PC-3 (cell line): ENCODE measurements at regions not wholly inside any gene's neighbourhood (a gene's known extent, or its start where the extent isn't known, plus 50 kb on each side); places are given as distances from the start of the nearest gene placed in this dataset.

ENCODE experiments used
- ATAC-seq: fragments of 200-7000 bp; cut with Tn5 transposase; 2 replicates; pipeline ENCODE4 v1.9.1; 2020; ENCODE audit warnings: mild to moderate bottlenecking, moderate library complexity
- BruUV-seq: library from RNA; stranded (reverse); fragments of 400-500 nt; replicated peaks from 2 replicates; lab custom pipeline; 2021; lab: Mats Ljungman, UMichigan
- CTCF ChIA-PET: fragments of 300-600 bp; sonication (Branson Sonifier 250); formaldehyde crosslinking; loops from one replicate; lab custom pipeline; 2022; ENCODE audit warnings: antibody characterized with exemption; lab: Charles Lee
- POLR2A ChIA-PET: fragments of 300-600 bp; sonication (Branson Sonifier 250); formaldehyde crosslinking; loops from one replicate; lab custom pipeline; 2022; ENCODE audit warnings: antibody characterized with exemption; ENCODE audit not compliant: unreplicated experiment; lab: Charles Lee
- DNase-seq: peaks from one replicate; pipeline ENCODE4 v3.0.0-alpha.2; 2015
- H2AFZ ChIP-seq: fragments of 300-600 bp; sonication (generic); 2 replicates; pipeline ENCODE4 v1.6.0; 2016; ENCODE audit warnings: antibody characterized with exemption, low read length
- H3F3A ChIP-seq: fragments of 300-600 bp; sonication (generic); one replicate; pipeline ENCODE4 v1.6.0; 2017; ENCODE audit warnings: antibody characterized with exemption, low read length, control low read depth, mild to moderate bottlenecking; ENCODE audit not compliant: unreplicated experiment
- H3K27ac ChIP-seq: fragments of 300-600 bp; sonication (generic); 2 replicates; pipeline ENCODE4 v1.5.1; 2016; ENCODE audit warnings: mild to moderate bottlenecking, low read length
- H3K27me3 ChIP-seq: fragments of 300-600 bp; sonication (generic); 2 replicates; pipeline ENCODE4 v1.6.1; 2016; ENCODE audit warnings: low read length, mixed read lengths
- H3K36me3 ChIP-seq: fragments of 300-600 bp; sonication (generic); 2 replicates; pipeline ENCODE4 v1.6.1; 2016; ENCODE audit warnings: low read depth, mixed run types, low read length, mixed read lengths
- H3K4me1 ChIP-seq: fragments of 300-600 bp; sonication (generic); 2 replicates; pipeline ENCODE4 v1.5.1; 2016; ENCODE audit warnings: low read length; ENCODE audit not compliant: insufficient read depth
- H3K4me2 ChIP-seq: fragments of 300-600 bp; sonication (generic); 2 replicates; pipeline ENCODE4 v1.6.0; 2016; ENCODE audit warnings: low read length
- H3K4me3 ChIP-seq: fragments of 300-600 bp; sonication (generic); 2 replicates; pipeline ENCODE4 v1.5.1; 2016; ENCODE audit warnings: mild to moderate bottlenecking, low read length, mixed read lengths
- H3K79me2 ChIP-seq: fragments of 300-600 bp; sonication (generic); 2 replicates; pipeline ENCODE4 v1.6.1; 2017; ENCODE audit warnings: low read length, mixed read lengths
- H3K9ac ChIP-seq: fragments of 300-600 bp; sonication (generic); 2 replicates; pipeline ENCODE4 v1.6.0; 2016; ENCODE audit warnings: mild to moderate bottlenecking, low read length
- H3K9me2 ChIP-seq: fragments of 300-600 bp; sonication (generic); replicated peaks from 2 replicates; pipeline ENCODE4 v1.6.1; 2016; ENCODE audit warnings: mixed run types, low read length, mixed read lengths
- H3K9me3 ChIP-seq: fragments of 300-600 bp; sonication (generic); 2 replicates; pipeline ENCODE4 v1.6.1; 2016; ENCODE audit warnings: low read length, mixed read lengths
- H4K20me1 ChIP-seq: fragments of 300-600 bp; sonication (generic); 2 replicates; pipeline ENCODE4 v1.6.1; 2016; ENCODE audit warnings: low read length, mixed read lengths
- EZH2 ChIP-seq: fragments of 300-600 bp; sonication (generic); IDR thresholded peaks from one replicate; pipeline ENCODE4 v1.6.1; 2017; ENCODE audit warnings: antibody characterized with exemption, mild to moderate bottlenecking, low read length; ENCODE audit not compliant: unreplicated experiment
- EZH2phosphoT487 ChIP-seq: fragments of 300-600 bp; sonication (generic); IDR thresholded peaks from 2 replicates; pipeline ENCODE4 v1.6.1; 2018; ENCODE audit warnings: mild to moderate bottlenecking, antibody characterized with exemption, low read length, borderline replicate concordance
- intact Hi-C: fragments of 100-400 bp; cut with micrococcal nuclease; formaldehyde crosslinking; loops from 2 replicates; pipeline ENCODE4 v1.9.0; 2023
- TF ChIP-seq, protein P1 (sequence below): fragments of 300-600 bp; sonication (generic); conservative IDR thresholded peaks from 2 replicates; pipeline ENCODE4 v1.5.1; 2017; ENCODE audit warnings: antibody characterized with exemption, low read depth, mild to moderate bottlenecking, low read length

DNA sequence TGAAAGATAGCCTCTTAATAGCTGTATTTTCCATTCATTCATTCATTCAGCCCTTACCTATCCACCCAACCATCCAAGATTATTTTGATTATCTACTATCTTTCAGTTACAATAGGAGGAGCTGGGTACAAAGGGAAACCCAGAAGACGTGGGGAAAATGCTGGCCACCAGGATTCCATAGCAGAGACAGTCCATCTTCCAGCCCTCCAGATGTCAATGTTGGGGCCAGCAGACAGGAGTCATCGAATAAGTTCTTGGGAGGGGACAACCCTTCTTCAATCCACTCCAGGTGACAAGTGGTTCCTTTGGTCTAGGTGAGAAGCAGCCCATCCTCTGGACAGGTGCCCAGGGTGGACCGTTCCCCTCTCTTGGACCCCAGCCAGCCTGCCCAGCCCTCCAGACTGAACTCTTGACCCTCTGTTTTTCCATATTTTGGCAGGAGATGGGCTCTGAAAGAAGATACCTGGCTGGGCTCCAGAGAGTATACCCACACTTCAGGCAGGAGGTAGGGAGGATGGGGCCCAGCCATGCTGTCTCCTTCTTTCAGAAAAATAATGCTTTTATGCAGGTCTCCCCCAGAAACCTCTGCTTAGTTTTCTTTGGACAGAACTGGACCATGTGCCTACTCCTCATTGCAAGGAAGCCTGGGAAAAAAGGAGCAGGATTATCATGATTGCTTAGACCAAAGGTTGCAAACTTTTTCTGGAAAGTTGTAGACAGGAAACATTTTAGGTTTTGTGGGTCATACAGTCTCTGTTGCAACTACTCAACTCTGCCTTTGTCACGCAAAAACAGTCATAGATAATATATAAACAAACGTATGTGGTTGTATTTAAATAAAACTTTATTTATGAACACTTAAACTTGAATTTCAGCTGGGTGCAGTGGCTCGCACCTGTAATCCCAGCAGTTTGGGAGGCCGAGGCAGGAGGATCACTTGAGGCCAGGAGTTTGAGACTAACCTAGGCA is 95.5 kb upstream of the SMNDC1 start:
- Histone ChIP-seq H3K27me3 (no peaks in the 10 kb centered on the region), H4K20me1 (no peaks in the 10 kb centered on the region), H3K27ac (peak overlapping the region; percentile 98), H3K4me3 (no peak overlapping the region), H3F3A (no peaks in the 10 kb centered on the region), H3K79me2 (no peaks in the 10 kb centered on the region), H3K4me1 (peaks cover 48% of the 10 kb centered on the region), H3K9ac (peak overlapping the region; percentile 55), H3K4me2 (no peak overlapping the region), H3K9me2 (no peaks in the 10 kb centered on the region), H2AFZ (no peak overlapping the region), H3K9me3 (no peaks in the 10 kb centered on the region), H3K36me3 (no peaks in the 10 kb centered on the region)
- CTCF ChIA-PET: no interaction called here
- peak; percentile 9 for DNase-seq
- TF ChIP-seq EZH2 (no peak), EZH2phosphoT487 (no peak)
- TF ChIP-seq, protein P1, sequence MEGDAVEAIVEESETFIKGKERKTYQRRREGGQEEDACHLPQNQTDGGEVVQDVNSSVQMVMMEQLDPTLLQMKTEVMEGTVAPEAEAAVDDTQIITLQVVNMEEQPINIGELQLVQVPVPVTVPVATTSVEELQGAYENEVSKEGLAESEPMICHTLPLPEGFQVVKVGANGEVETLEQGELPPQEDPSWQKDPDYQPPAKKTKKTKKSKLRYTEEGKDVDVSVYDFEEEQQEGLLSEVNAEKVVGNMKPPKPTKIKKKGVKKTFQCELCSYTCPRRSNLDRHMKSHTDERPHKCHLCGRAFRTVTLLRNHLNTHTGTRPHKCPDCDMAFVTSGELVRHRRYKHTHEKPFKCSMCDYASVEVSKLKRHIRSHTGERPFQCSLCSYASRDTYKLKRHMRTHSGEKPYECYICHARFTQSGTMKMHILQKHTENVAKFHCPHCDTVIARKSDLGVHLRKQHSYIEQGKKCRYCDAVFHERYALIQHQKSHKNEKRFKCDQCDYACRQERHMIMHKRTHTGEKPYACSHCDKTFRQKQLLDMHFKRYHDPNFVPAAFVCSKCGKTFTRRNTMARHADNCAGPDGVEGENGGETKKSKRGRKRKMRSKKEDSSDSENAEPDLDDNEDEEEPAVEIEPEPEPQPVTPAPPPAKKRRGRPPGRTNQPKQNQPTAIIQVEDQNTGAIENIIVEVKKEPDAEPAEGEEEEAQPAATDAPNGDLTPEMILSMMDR: no peak
- POLR2A ChIA-PET: interaction anchor here (1.3 to 2.0 kb wide), 3 partner anchors 8 to 103 kb away, joined by 3 to 14 read pairs (median 8); no protein-coding TSS in a partner anchor
- TSS peak; percentile 92 for BruUV-seq
- no peak for ATAC-seq
- intact Hi-C loops: loop anchor here (1.0 to 2.0 kb wide), 4 partner anchors 8 to 96 kb away; no protein-coding TSS in a partner anchor

DNA sequence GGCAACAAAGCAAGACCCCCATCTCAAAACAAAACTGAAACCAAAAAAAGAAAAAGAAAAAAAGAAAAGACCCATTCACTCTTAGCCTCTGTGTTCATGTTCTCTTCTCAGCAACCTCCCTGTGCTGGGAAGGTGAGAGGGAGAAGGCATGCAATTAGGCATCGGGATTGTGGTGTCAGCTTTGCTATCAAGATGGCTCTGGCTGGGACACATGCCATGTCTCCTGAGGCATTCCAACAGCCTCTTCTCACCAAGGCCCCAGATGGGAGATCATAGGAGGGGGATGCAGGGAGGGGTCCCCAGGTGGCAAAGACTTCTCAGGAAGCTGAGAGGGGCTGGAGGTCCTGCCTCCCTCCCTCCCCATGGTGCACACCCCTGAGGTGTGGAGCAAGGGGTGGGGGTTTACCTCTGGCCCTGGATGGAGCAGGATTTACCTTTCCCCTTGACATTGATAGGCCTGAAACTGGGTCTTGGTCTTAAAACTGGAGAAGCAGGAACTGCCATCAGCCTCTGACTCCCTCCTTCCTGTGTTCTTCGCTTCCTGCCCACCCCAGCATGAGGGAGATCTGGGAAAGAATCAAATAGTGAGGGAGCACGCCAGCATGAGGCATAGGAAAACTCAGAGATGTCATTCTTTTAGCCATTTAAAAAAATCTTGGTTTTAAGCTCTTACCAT is 96.2 kb upstream of the DUSP5 start:
- peak overlapping the region; percentile 31; the same call in 1 of the 2 replicates for H3K27ac ChIP-seq
- no peak for DNase-seq
- POLR2A ChIA-PET: no interaction called here
- no peak for ATAC-seq
- H3K9ac ChIP-seq: peak overlapping the region; percentile 15; the same call in 1 of the 2 replicates
- TF ChIP-seq EZH2phosphoT487 (no peak), EZH2 (no peak)
- TF ChIP-seq, protein P1: no peak
- CTCF ChIA-PET: no interaction called here
- no peak overlapping the region for H2AFZ ChIP-seq
- BruUV-seq: no TSS peak
- no peaks in the 10 kb centered on the region for H3K79me2 ChIP-seq
- intact Hi-C loops: no loop called here
- H4K20me1 ChIP-seq: no peaks in the 10 kb centered on the region
- no peaks in the 10 kb centered on the region for H3K27me3 ChIP-seq
- H3K9me2 ChIP-seq: no peaks in the 10 kb centered on the region
- H3K36me3 ChIP-seq: no peaks in the 10 kb centered on the region
- no peaks in the 10 kb centered on the region for H3F3A ChIP-seq
- peaks cover 35% of the 10 kb centered on the region for H3K4me1 ChIP-seq
- no peak overlapping the region for H3K4me3 ChIP-seq
- H3K4me2 ChIP-seq: no peak overlapping the region
- no peaks in the 10 kb centered on the region for H3K9me3 ChIP-seq
